Left cardiac atrium (tissue), 4 donors: ENCODE measurements at regions not wholly inside any gene's neighbourhood (a gene's known extent, or its start where the extent isn't known, plus 50 kb on each side); places are given as distances from the start of the nearest gene placed in this dataset.

Experiments used
- ATAC-seq, 2 donors: fragments of 200-7000 bp; cut with Tn5 transposase; one replicate each; pipeline ENCODE4 v1.9.1; 2020; ENCODE audit warnings: mild to moderate bottlenecking in 2 of 2, moderate library complexity in 2 of 2
- DNase-seq: peaks from one replicate; pipeline ENCODE4 v3.0.0-alpha.2; 2020
- intact Hi-C, 2 donors: fragments of 100-400 bp; cut with DNase I; formaldehyde crosslinking; loops; one replicate each; pipeline versions ENCODE4 v1.14.1 to v1.15.1; 2022 to 2023
- donor health status: DM: no; HTN: yes; CAD: no.
- donor health status: DM: no; HTN: yes; CAD: no; lungs with severe emphysema.
- donor health status: DM: yes; HTN: yes; CAD: no.
- donor health status: Dilated cardiomyopathy.

DNA sequence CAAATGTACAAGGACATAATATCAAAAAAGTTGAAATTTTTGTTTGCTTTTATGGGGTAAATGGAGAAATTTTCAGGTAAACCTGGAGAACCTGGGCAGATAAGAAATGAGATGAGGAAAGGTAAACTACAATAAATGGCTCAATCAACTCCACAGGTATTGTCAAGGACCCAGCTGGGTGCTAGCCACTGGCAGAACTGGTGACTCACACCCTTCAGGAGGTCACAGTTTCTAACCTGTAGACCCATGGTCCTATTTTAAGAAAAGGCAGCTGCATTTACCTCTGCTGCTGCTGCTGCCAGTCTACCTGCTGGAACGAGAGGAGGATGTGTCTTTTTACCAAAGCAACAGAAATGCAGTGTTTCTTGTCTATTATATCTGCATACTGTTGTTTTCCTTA is 226.6 kb downstream of the ALG10B start:
- ATAC-seq (no peak), DNase-seq (no peak)
- intact Hi-C loops, result no loop called here

DNA sequence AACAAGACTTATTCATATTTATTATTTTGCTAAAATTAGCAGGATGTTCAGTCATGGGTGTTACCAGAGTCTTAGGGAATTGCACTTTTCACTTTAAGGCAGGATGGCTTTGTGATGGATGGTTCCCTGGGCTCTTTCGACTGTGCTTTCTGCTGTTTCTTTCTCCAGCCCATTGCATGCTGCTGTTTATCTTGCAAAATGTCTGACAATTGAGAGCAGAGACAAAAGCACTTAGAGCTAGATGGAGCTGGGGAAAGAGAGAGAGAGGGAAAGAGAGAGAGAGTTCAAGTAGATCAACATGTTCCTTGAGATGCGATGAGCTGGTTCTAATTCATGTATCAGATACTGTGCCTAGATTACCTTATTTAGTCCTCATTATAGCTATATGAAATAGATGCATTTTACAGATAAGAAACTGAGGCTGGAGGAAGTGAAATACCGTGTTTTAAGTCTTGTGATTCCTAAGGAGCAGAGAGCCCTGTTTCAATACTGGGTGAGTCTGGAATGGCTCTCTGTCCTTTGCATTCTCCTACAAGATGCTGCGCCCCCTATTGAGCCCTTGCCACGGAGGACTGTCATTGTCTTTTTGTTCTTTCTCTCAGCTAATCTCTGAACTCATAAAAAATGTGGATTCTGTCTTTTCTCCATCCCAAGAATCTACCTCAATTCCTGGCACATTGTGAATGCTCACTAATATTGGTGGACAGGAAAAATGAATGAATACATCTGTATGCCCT is 227.9 kb downstream of the ALG10B start:
- ATAC-seq (no peak), DNase-seq (no peak)
- intact Hi-C loops, result no loop called here

GRCh38 chr12:38547586-38547985 is 231.0 kb downstream of the ALG10B start:
- intact Hi-C loops, result no loop called here
- no peak for ATAC-seq

DNA sequence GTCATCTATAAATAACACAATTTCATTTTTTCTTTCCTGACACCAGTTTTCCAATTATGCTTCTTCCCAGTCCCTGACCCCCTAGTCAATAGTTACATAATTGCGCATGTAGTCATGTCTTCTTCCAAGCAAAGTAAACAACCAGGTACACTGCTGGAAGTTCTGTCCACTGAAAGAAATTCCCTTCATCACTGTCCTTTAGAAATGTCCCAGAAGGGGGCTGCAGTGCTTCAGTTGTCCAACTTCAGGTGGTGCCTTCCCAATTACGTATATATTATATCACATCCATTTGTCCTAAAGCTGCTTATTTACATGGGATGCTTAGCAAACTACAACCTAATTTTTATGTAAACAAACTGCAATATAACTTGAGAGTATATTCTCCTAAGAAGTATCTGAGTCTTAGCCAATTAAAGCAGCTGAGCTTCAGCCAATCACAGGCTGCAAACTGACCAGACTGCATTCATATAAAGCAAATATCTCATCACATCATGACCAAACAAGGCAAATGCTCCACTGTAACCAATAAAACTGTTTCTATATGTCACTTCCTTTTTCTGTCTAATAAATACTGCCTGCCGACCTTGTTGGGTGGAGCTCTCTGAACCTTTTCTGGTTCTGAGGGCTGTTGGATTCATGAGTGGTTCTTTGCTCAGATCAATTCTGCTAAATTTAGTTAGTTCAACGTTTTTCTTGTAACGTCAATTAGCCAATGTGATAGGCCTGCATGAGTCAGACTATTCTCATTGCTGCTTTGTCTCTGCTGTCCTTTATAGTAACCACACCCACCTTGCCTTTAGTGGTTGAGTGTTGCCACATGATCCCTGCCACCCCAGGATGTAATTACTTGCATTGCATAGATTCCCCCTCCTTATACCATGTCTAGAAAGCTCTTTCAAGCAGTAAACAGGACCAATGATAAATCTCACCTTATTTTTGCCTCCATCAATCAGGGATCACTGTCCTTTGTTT is 239.3 kb downstream of the ALG10B start:
- ATAC-seq (no peak), DNase-seq (no peak)
- intact Hi-C loops, result no loop called here

More at GRCh38 chr12:38547586-38547985, 231.0 kb downstream of the ALG10B start:
- no peak for DNase-seq

- ATAC-seq (no peak), DNase-seq (no peak)
- intact Hi-C loops, result no loop called here
Measured at GRCh38 chr12:38556647-38557046, 240.1 kb downstream of the ALG10B start.

DNA sequence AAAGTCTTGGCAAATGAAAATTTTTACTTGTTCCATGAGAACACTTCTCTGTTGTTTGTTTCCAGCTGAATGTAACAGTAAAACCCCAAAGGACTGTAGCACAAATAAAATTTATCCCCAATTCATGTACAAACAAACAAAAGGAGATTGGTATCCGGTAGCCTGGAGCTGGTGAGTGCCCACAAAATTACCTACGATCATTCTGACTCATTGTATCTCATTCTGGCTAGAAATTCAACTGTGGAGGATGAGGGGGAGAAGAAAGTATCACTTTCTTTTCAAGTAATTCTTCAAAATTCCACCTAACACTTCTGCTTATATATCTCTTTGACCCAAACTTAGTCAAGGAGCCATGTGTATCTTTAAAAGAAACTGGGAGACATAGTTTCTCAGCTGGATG is 268.5 kb downstream of the ALG10B start:
- no peak for ATAC-seq
- intact Hi-C loops, result no loop called here
- DNase-seq, result no peak

DNA sequence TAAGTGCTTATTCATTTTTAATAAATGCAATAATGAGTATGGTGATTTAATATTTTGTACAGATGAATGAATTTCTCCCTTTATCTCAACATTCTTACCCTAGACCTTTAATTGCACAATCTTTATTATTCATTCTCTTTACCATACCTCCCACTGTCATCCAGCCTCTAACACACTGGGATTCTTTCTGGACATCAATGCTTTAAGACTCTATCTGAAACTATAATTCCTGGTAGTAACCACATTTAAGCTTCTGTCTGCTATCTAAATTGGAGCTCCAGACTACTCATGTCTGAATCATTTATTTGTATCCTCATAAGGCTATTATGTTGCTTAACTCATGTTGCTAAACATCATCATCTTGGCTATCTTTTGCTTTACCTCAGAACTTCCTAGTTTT is 270.2 kb downstream of the ALG10B start:
- no peak for ATAC-seq
- DNase-seq, result no peak
- intact Hi-C loops, result no loop called here

DNA sequence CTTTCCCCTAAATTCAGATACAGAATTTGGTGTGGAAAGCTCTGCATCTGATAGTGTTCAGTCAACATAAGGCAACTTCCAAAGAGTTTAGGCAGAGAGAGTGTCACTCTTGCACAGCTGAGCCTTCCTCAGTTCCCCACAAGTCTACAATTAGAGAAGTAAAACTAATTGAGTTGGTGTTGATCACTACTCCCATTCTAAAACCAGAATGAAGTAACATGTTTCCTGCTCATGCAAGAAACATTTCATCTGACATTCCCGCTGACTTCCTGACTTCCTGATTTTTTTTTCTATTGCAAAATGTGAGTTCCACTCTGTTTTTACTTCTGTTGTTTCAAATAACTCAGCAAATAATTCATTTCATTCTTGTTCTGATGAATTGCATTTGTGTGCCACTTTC is 271.0 kb downstream of the ALG10B start:
- ATAC-seq, result peak in 1 of 2 donors; percentile 41
- DNase-seq, result no peak
- intact Hi-C loops, result no loop called here

DNA sequence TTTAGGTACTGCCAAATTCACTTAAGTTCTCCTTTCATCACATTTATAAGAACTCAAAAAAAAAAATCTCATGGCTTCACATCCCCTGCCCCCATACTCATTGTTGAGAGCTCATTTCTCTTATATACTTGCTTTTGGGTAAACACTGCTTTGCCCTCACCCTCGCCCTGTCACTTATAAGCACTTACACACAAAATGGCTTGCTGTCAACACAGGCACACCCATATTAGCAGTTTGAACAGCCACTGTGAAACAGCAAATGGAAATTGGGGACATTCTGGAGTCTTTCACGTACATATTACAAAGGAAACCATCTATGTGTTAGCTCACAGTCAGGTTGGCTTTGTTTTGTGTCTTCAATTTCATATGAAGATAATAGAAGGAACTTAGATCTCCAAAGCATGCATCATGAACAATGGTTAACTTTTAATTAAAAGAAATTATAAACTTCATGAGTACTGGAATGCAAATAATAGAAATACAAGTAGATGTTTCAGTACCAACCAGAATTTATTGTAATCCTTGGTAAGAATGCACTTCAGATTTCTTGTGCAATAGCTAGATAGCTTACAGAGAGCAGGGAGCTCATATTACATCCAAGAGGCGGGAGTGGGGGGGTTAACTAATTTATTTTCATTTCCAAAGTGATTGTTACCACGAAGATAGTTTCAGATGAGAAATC is 272.2 kb downstream of the ALG10B start:
- DNase-seq (no peak), ATAC-seq (no peak)
- intact Hi-C loops, result no loop called here

DNA sequence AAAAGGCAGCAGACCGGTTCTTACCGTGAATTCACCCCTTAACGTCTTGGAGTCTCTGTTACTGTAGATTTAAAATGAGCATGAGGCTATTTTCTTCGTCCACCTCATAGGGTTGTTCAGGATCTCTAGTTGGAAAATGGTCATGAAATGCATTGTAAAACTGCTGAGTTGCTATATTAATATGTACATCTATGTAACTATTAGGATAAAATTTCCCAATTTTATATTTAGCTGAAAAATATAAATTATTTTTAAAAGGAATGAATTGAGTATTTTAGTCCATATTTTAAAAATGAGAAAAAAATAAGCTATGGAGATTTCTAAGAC is 272.7 kb downstream of the ALG10B start:
- DNase-seq (no peak), ATAC-seq (no peak)
- intact Hi-C loops, result no loop called here

- ATAC-seq (no peak), DNase-seq (no peak)
- intact Hi-C loops, result no loop called here
Measured at GRCh38 chr12:38601949-38602348, 285.4 kb downstream of the ALG10B start.
